ENCODE measurements at regions not wholly inside any gene's neighbourhood (a gene's known extent, or its start where the extent isn't known, plus 50 kb on each side); places are given as distances from the start of the nearest gene placed in this dataset.

DNA sequence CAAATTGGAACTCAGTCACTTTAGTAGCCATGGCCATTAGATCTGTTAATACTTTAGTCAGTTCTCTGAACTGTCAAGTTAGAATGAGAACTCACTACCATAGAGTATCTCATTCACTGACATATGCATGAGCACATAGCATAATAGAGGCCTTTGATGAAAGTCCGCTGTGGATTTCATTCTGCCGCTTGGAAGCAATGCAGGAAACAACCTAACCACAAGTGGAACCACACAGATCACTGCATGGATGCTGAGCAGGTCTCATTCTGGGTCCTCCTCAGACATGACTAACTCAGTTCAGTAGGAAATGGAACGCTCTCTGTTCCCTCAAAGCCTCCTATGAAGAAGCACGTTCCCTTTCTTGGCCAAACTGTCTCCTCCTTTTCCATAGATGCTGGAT, 1624.8 kb upstream of the TENM3 start:
- in situ Hi-C loops (cut with MboI; ENCODE audit: low sequenced_read_pairs), result no loop called here
- H2BK5ac ChIP-seq (ENCODE audit: low read depth, low read length, poor library complexity, severe bottlenecking), result no peak overlapping the region

More for the DNA sequence above, 1624.8 kb upstream of the TENM3 start:
- intact Hi-C loops (cut with micrococcal nuclease) (no loop called here), dilution Hi-C loops (cut with HindIII; ENCODE audit: low sequenced_read_pairs, unreplicated experiment) (no loop called here)
- H3K18ac ChIP-seq (ENCODE audit: low read depth, low read length), result no peak overlapping the region
- H3K4ac ChIP-seq (ENCODE audit: low read depth, low read length), result no peak overlapping the region
- ChIA-PET CTCF (no interaction called here), POLR2A (ENCODE audit: unreplicated experiment) (no interaction called here)
- H4K20me1 ChIP-seq (ENCODE audit: insufficient read depth, low read length), result no peaks in the 10 kb centered on the region
- H2BK20ac ChIP-seq (ENCODE audit: low read depth, low read length), result no peak overlapping the region
- H3K9ac ChIP-seq (ENCODE audit: low read depth, low read length), result no peak overlapping the region
- no peak overlapping the region for H3K23ac ChIP-seq (ENCODE audit: low read depth, low read length)
- no peak overlapping the region for H3K14ac ChIP-seq (replicated peaks; ENCODE audit: low read depth, low read length)
- TF ChIP-seq RFX5 (IDR thresholded peaks at IDR 0.05; ENCODE audit: low read depth, low read length) (no peak), RAD21 (IDR thresholded peaks at IDR 0.05; ENCODE audit: low read length) (no peak), CHD1 (IDR thresholded peaks at IDR 0.05; ENCODE audit: low read depth, low read length) (no peak), BHLHE40 (IDR thresholded peaks at IDR 0.05; ENCODE audit: low read depth, low read length) (no peak)
- TF ChIP-seq, protein P1, sequence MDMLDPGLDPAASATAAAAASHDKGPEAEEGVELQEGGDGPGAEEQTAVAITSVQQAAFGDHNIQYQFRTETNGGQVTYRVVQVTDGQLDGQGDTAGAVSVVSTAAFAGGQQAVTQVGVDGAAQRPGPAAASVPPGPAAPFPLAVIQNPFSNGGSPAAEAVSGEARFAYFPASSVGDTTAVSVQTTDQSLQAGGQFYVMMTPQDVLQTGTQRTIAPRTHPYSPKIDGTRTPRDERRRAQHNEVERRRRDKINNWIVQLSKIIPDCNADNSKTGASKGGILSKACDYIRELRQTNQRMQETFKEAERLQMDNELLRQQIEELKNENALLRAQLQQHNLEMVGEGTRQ (IDR thresholded peaks at IDR 0.05; ENCODE audit: low read depth, low read length), result no peak
- H4K8ac ChIP-seq (ENCODE audit: low read depth in 2 of 2, low read length in 2 of 2), result no peak overlapping the region
- H2AFZ ChIP-seq (replicated peaks; ENCODE audit: low read length, poor library complexity), result no peak overlapping the region
- H4K5ac ChIP-seq (ENCODE audit: low read depth, low read length), result no peak overlapping the region
- no peaks in the 10 kb centered on the region for H3K4me1 ChIP-seq (ENCODE audit: control insufficient read depth, insufficient read depth, low read length)
- ATAC-seq (ENCODE audit: low read depth), result no peak
- H3K56ac ChIP-seq (ENCODE audit: extremely low read depth, insufficient read depth, low read length), result no peak overlapping the region
- no peak overlapping the region for H3K27ac ChIP-seq (ENCODE audit: insufficient read depth, low read length)
- no peak overlapping the region for H3K4me2 ChIP-seq (ENCODE audit: low read depth, low read length)
- no peak for DNase-seq
- H3K9me3 ChIP-seq (ENCODE audit: control insufficient read depth, insufficient read depth, low read length), result no peaks in the 10 kb centered on the region
- H4K91ac ChIP-seq (ENCODE audit: insufficient read depth, low read depth, low read length), result no peak overlapping the region
- no peaks in the 10 kb centered on the region for H3K79me1 ChIP-seq (ENCODE audit: low read depth in 1 of 2, low read length in 2 of 2)
- WGBS, 2 experiments (ENCODE audit: extremely low coverage in 2 of 2, insufficient read length in 1 of 2), result 86% methylated on average over 2 of the region's 4 CpGs; no CpG with 5 or more reads in 1 of the 2 experiments
- no peaks in the 10 kb centered on the region for H3K36me3 ChIP-seq (ENCODE audit: control insufficient read depth, insufficient read depth, low read length)
- no peak overlapping the region for H2AK9ac ChIP-seq (replicated peaks; ENCODE audit: low read depth, low read length, poor library complexity)
- H3K27me3 ChIP-seq (ENCODE audit: control insufficient read depth, insufficient read depth, low read length), result no peaks in the 10 kb centered on the region
- no TSS peak for BruUV-seq (replicated peaks)
- H2BK15ac ChIP-seq (ENCODE audit: low read depth, low read length), result no peak overlapping the region
- no peaks in the 10 kb centered on the region for H3K9me1 ChIP-seq (ENCODE audit: insufficient read depth, low read length)
- H2AK5ac ChIP-seq (ENCODE audit: low read depth, low read length), result no peak overlapping the region
- H3K4me3 ChIP-seq (ENCODE audit: insufficient read depth, low read depth, low read length), result no peak overlapping the region
- H2BK120ac ChIP-seq (ENCODE audit: low read depth, low read length), result no peak overlapping the region

Data from IMR-90 (cell line).